ENCODE measurements at regions not wholly inside any gene's neighbourhood (a gene's known extent, or its start where the extent isn't known, plus 50 kb on each side); places are given as distances from the start of the nearest gene placed in this dataset.

- FAIRE-seq, result no peak
- Histone ChIP-seq H3K27ac (ENCODE audit: low read depth in 1 of 3, low read length in 2 of 3) (no peak overlapping the region), H3K4me1 (ENCODE audit: control insufficient read depth in 3 of 3, insufficient read depth in 2 of 3, low read depth in 1 of 3, low read length in 2 of 3) (no peaks in the 10 kb centered on the region), H3K4me3 (ENCODE audit: low read depth in 1 of 3, low read length in 3 of 3) (no peak overlapping the region), H3K27me3 (ENCODE audit: control insufficient read depth in 3 of 3, insufficient read depth in 3 of 3, low read length in 3 of 3) (no peaks in the 10 kb centered on the region), H3K36me3 (ENCODE audit: control insufficient read depth in 3 of 3, insufficient read depth in 2 of 3, low read depth in 1 of 3, low read length in 3 of 3) (no peaks in the 10 kb centered on the region), H3K9me3 (ENCODE audit: control insufficient read depth in 2 of 2, insufficient read depth in 1 of 2, low read depth in 1 of 2, low read length in 1 of 2) (no peaks in the 10 kb centered on the region)
- no peak for DNase-seq
- 77 to 85% (median 81%) methylated on average over 3 of the region's 3 CpGs for WGBS, 3 donors
Observed at GRCh38 chr13:67620665-67621064, 390.5 kb upstream of the PCDH9 start.

DNA sequence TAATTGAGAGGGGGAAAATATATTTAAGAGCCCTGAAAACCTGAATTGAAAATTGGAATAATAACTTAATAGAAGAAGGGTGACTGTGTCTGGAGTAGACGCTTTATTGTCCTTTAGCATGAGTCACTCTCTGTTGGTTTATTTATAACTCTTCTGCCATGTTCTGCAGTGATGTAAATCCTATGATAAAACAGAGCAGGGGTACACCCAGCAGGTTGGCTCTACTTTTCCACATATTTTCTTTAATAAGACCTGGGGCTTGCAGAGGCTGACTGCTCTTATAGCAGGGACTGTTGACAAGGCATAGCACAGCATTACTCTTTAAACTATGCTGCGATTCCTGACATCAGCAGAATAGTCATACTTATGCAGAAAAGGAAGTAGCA lies 389.9 kb upstream of the PCDH9 start:
- H3K4me1 ChIP-seq (ENCODE audit: control insufficient read depth in 3 of 3, insufficient read depth in 2 of 3, low read depth in 1 of 3, low read length in 2 of 3), result no peaks in the 10 kb centered on the region
- H3K4me3 ChIP-seq (ENCODE audit: low read depth in 1 of 3, low read length in 3 of 3), result no peak overlapping the region
- DNase-seq (no peak), FAIRE-seq (no peak)
- no peaks in the 10 kb centered on the region for H3K36me3 ChIP-seq (ENCODE audit: control insufficient read depth in 3 of 3, insufficient read depth in 2 of 3, low read depth in 1 of 3, low read length in 3 of 3)
- WGBS, 3 donors, result 55 to 65% (median 57%) methylated on average over 2 of the region's 2 CpGs
- H3K27me3 ChIP-seq (ENCODE audit: control insufficient read depth in 3 of 3, insufficient read depth in 3 of 3, low read length in 3 of 3), result no peaks in the 10 kb centered on the region
- H3K9me3 ChIP-seq (ENCODE audit: control insufficient read depth in 2 of 2, insufficient read depth in 1 of 2, low read depth in 1 of 2, low read length in 1 of 2), result no peaks in the 10 kb centered on the region
- H3K27ac ChIP-seq (ENCODE audit: low read depth in 1 of 3, low read length in 2 of 3), result no peak overlapping the region

GRCh38 chr13:67619351-67619994 lies 389.3 kb upstream of the PCDH9 start:
- no peak for DNase-seq
- Histone ChIP-seq H3K36me3 (ENCODE audit: control insufficient read depth in 3 of 3, insufficient read depth in 2 of 3, low read depth in 1 of 3, low read length in 3 of 3) (no peaks in the 10 kb centered on the region), H3K9me3 (ENCODE audit: control insufficient read depth in 2 of 2, insufficient read depth in 1 of 2, low read depth in 1 of 2, low read length in 1 of 2) (no peaks in the 10 kb centered on the region), H3K4me1 (ENCODE audit: control insufficient read depth in 3 of 3, insufficient read depth in 2 of 3, low read depth in 1 of 3, low read length in 2 of 3) (no peaks in the 10 kb centered on the region), H3K4me3 (ENCODE audit: low read depth in 1 of 3, low read length in 3 of 3) (no peak overlapping the region), H3K27me3 (ENCODE audit: control insufficient read depth in 3 of 3, insufficient read depth in 3 of 3, low read length in 3 of 3) (no peaks in the 10 kb centered on the region), H3K27ac (ENCODE audit: low read depth in 1 of 3, low read length in 2 of 3) (no peak overlapping the region)
- FAIRE-seq, result no peak

- Histone ChIP-seq H3K4me3 (ENCODE audit: low read depth in 1 of 3, low read length in 3 of 3) (no peak overlapping the region), H3K27ac (ENCODE audit: low read depth in 1 of 3, low read length in 2 of 3) (no peak overlapping the region), H3K4me1 (ENCODE audit: control insufficient read depth in 3 of 3, insufficient read depth in 2 of 3, low read depth in 1 of 3, low read length in 2 of 3) (no peaks in the 10 kb centered on the region), H3K9me3 (ENCODE audit: control insufficient read depth in 2 of 2, insufficient read depth in 1 of 2, low read depth in 1 of 2, low read length in 1 of 2) (no peaks in the 10 kb centered on the region), H3K36me3 (ENCODE audit: control insufficient read depth in 3 of 3, insufficient read depth in 2 of 3, low read depth in 1 of 3, low read length in 3 of 3) (no peaks in the 10 kb centered on the region), H3K27me3 (ENCODE audit: control insufficient read depth in 3 of 3, insufficient read depth in 3 of 3, low read length in 3 of 3) (no peaks in the 10 kb centered on the region)
- DNase-seq (no peak), FAIRE-seq (no peak)
- 76 to 83% (median 78%) methylated on average over 1 of the region's 1 CpG for WGBS, 3 donors
Observed at GRCh38 chr13:67614579-67614978, 384.4 kb upstream of the PCDH9 start.

GRCh38 chr13:67614013-67614412 lies 383.9 kb upstream of the PCDH9 start:
- Histone ChIP-seq H3K27me3 (ENCODE audit: control insufficient read depth in 3 of 3, insufficient read depth in 3 of 3, low read length in 3 of 3) (no peaks in the 10 kb centered on the region), H3K4me3 (ENCODE audit: low read depth in 1 of 3, low read length in 3 of 3) (no peak overlapping the region), H3K9me3 (ENCODE audit: control insufficient read depth in 2 of 2, insufficient read depth in 1 of 2, low read depth in 1 of 2, low read length in 1 of 2) (no peaks in the 10 kb centered on the region), H3K27ac (ENCODE audit: low read depth in 1 of 3, low read length in 2 of 3) (no peak overlapping the region), H3K36me3 (ENCODE audit: control insufficient read depth in 3 of 3, insufficient read depth in 2 of 3, low read depth in 1 of 3, low read length in 3 of 3) (no peaks in the 10 kb centered on the region), H3K4me1 (ENCODE audit: control insufficient read depth in 3 of 3, insufficient read depth in 2 of 3, low read depth in 1 of 3, low read length in 2 of 3) (no peaks in the 10 kb centered on the region)
- FAIRE-seq (no peak), DNase-seq (no peak)
- 90 to 95% (median 92%) methylated on average over 7 of the region's 7 CpGs for WGBS, 3 donors

GRCh38 chr13:67588607-67589006 lies 358.5 kb upstream of the PCDH9 start:
- Histone ChIP-seq H3K27ac (ENCODE audit: low read depth in 1 of 3, low read length in 2 of 3) (no peak overlapping the region), H3K9me3 (ENCODE audit: control insufficient read depth in 2 of 2, insufficient read depth in 1 of 2, low read depth in 1 of 2, low read length in 1 of 2) (peaks cover 0 to 10% of the 10 kb centered on the region in 2 donors), H3K36me3 (ENCODE audit: control insufficient read depth in 3 of 3, insufficient read depth in 2 of 3, low read depth in 1 of 3, low read length in 3 of 3) (no peaks in the 10 kb centered on the region), H3K27me3 (ENCODE audit: control insufficient read depth in 3 of 3, insufficient read depth in 3 of 3, low read length in 3 of 3) (no peaks in the 10 kb centered on the region), H3K4me3 (ENCODE audit: low read depth in 1 of 3, low read length in 3 of 3) (no peak overlapping the region), H3K4me1 (ENCODE audit: control insufficient read depth in 3 of 3, insufficient read depth in 2 of 3, low read depth in 1 of 3, low read length in 2 of 3) (no peaks in the 10 kb centered on the region)
- FAIRE-seq (no peak), DNase-seq (no peak)
- 69 to 79% (median 77%) methylated on average over 4 of the region's 4 CpGs for WGBS, 3 donors

DNA sequence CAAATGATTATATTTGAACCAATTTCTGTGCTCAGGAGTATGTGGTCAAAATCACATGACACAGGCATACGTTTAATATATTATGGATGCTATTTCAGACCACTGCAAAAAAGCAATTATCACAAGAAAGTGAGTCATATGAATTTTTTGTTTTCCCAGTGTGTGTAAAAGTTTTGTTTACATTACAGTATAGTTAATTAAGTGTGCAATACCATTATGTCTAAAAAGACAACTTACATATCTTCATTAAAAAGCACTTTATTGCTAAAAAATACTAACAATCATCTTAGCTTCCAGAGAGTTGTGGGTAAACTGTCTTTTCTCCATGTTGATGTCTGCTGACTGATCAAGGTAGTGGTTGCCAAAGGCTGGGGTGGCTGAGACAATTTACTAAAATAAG lies 347.2 kb upstream of the PCDH9 start:
- H3K27me3 ChIP-seq (ENCODE audit: control insufficient read depth in 3 of 3, insufficient read depth in 3 of 3, low read length in 3 of 3), result no peaks in the 10 kb centered on the region
- no peak overlapping the region for H3K27ac ChIP-seq (ENCODE audit: low read depth in 1 of 3, low read length in 2 of 3)
- H3K4me1 ChIP-seq (ENCODE audit: control insufficient read depth in 3 of 3, insufficient read depth in 2 of 3, low read depth in 1 of 3, low read length in 2 of 3), result no peaks in the 10 kb centered on the region
- FAIRE-seq, result no peak
- no peak overlapping the region for H3K4me3 ChIP-seq (ENCODE audit: low read depth in 1 of 3, low read length in 3 of 3)
- 45 to 70% (median 57%) methylated on average over 1 of the region's 1 CpG for WGBS, 3 donors
- no peaks in the 10 kb centered on the region for H3K36me3 ChIP-seq (ENCODE audit: control insufficient read depth in 3 of 3, insufficient read depth in 2 of 3, low read depth in 1 of 3, low read length in 3 of 3)
- no peak for DNase-seq
- no peaks in the 10 kb centered on the region for H3K9me3 ChIP-seq (ENCODE audit: control insufficient read depth in 2 of 2, insufficient read depth in 1 of 2, low read depth in 1 of 2, low read length in 1 of 2)

DNA sequence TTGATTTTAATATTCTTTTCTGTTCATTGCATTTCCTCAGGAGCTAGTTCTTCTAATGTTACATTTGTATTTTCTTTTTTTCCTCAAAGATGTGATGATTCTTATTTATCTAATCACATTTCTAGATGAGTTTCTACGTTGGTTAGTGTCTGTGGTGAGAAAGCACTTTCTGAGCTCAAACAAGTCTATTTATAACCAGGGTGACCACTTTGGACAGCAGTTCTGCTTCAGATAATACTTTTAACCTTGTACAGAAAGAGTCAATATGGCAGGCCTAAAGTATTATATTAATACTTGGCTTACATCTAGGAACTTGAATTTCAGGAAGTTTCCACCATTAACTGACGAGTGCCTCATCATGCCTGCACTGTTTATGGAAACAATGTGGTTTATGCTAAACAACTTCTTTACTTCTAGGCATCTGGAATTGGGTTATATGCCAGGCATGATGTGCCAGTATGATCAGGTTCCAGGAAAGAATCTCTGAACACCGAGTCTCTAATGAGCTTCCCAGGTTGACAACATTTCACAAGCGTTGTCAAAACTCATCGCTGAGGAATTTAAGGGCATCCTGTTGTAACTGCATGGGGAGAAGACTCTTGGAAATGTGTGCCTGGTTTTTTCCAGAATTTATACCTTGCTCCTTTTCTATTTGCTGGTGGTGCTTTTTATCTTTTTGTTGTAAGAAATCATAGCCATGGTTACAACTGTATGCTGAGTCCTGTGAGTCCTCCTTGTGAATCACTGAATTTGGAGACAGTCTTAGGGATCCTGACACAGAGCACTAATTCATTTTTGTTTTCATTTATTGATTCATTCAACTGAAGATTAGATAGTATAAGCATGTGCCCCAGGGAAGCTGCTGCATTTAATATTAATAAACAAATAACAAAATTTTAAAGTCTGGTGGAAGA lies 344.4 kb upstream of the PCDH9 start:
- Histone ChIP-seq H3K36me3 (ENCODE audit: control insufficient read depth in 3 of 3, insufficient read depth in 2 of 3, low read depth in 1 of 3, low read length in 3 of 3) (no peaks in the 10 kb centered on the region), H3K9me3 (ENCODE audit: control insufficient read depth in 2 of 2, insufficient read depth in 1 of 2, low read depth in 1 of 2, low read length in 1 of 2) (no peaks in the 10 kb centered on the region), H3K27ac (ENCODE audit: low read depth in 1 of 3, low read length in 2 of 3) (no peak overlapping the region), H3K27me3 (ENCODE audit: control insufficient read depth in 3 of 3, insufficient read depth in 3 of 3, low read length in 3 of 3) (no peaks in the 10 kb centered on the region), H3K4me1 (ENCODE audit: control insufficient read depth in 3 of 3, insufficient read depth in 2 of 3, low read depth in 1 of 3, low read length in 2 of 3) (no peaks in the 10 kb centered on the region), H3K4me3 (ENCODE audit: low read depth in 1 of 3, low read length in 3 of 3) (no peak overlapping the region)
- FAIRE-seq (no peak), DNase-seq (no peak)
- WGBS, 3 donors, result 65 to 69% (median 68%) methylated on average over 5 of the region's 5 CpGs
